LNCAP (cell line): ENCODE measurements at regions not wholly inside any gene's neighbourhood (a gene's known extent, or its start where the extent isn't known, plus 50 kb on each side); places are given as distances from the start of the nearest gene placed in this dataset.

Experiments
- CTCF ChIP-seq: fragments of 450-650 bp; IDR thresholded peaks from 2 replicates; pipeline ENCODE4 v1.5.1; 2017; ENCODE audit warnings: mild to moderate bottlenecking

GRCh38 chr4:164526933-164527583, 226.9 kb upstream of the SMIM31 start:
- TF ChIP-seq CTCF: no peak

GRCh38 chr4:164529058-164529457, 224.9 kb upstream of the SMIM31 start:
- TF ChIP-seq CTCF: no peak

GRCh38 chr4:164529486-164529885, 224.4 kb upstream of the SMIM31 start:
- no peak for TF ChIP-seq CTCF

GRCh38 chr4:164531336-164531735, 222.6 kb upstream of the SMIM31 start:
- no peak for TF ChIP-seq CTCF

GRCh38 chr4:164536814-164537213, 217.1 kb upstream of the SMIM31 start:
- TF ChIP-seq CTCF: no peak

- no peak for TF ChIP-seq CTCF
Measured at GRCh38 chr4:164538097-164538496, 215.8 kb upstream of the SMIM31 start.

- no peak for TF ChIP-seq CTCF
Measured at GRCh38 chr4:164540987-164541386, 212.9 kb upstream of the SMIM31 start.

- TF ChIP-seq CTCF: no peak
Measured at GRCh38 chr4:164542431-164542830, 211.5 kb upstream of the SMIM31 start.
